Gastrocnemius medialis (tissue), 4 donors: ENCODE measurements at regions not wholly inside any gene's neighbourhood (a gene's known extent, or its start where the extent isn't known, plus 50 kb on each side); places are given as distances from the start of the nearest gene placed in this dataset.
"Not testable (repeated sequence)": the region's sequence is repeated elsewhere in the genome, so short reads cannot be mapped to it uniquely, and the experiment has no call there.

Experiments used
- ATAC-seq, 2 donors: fragments of 150-250 bp; one replicate each; pipeline ENCODE4 v1.9.1; 2016
- DNase-seq, 2 donors: peaks; one replicate each; pipeline ENCODE4 v3.0.0-alpha.2; 2019
- H3K27ac ChIP-seq, 4 donors: fragments of 200-600 bp; sonication (generic); 1 replicate in 1 of 4; 2 replicates in 3 of 4; pipeline ENCODE4 v1.5.1; 2016 to 2018; ENCODE audit warnings: mild to moderate bottlenecking in 2 of 4, moderate library complexity in 1 of 4
- H3K27me3 ChIP-seq, 3 donors: fragments of 200-600 bp; sonication (generic) in 2 of 3; 1 replicate in 1 of 3; 2 replicates in 2 of 3; pipeline versions ENCODE4 v1.5.1 to v1.6.0; 2016 to 2019; ENCODE audit warnings: mild to moderate bottlenecking in 1 of 3, moderate library complexity in 1 of 3
- H3K36me3 ChIP-seq, 2 donors: fragments of 200-600 bp; sonication (generic) in 1 of 2; one replicate each; pipeline ENCODE4 v1.5.1; 2017 to 2018
- H3K4me1 ChIP-seq, 2 donors: fragments of 200-600 bp; sonication (generic) in 1 of 2; one replicate each; pipeline ENCODE4 v1.5.1; 2016 to 2017; ENCODE audit warnings: mild to moderate bottlenecking in 2 of 2
- H3K4me3 ChIP-seq, 4 donors: fragments of 200-600 bp; sonication (generic) in 3 of 4; 1 replicate in 1 of 4; 2 replicates in 3 of 4; pipeline ENCODE4 v1.5.1; 2016 to 2019; ENCODE audit warnings: mild to moderate bottlenecking in 2 of 4
- H3K9me3 ChIP-seq, 3 donors: fragments of 200-600 bp; sonication (generic) in 2 of 3; 1 replicate in 1 of 3; 2 replicates in 2 of 3; pipeline ENCODE4 v1.5.1; 2016 to 2019
- POLR2A ChIP-seq, 2 donors: fragments of 450-650 bp; IDR thresholded peaks; one replicate each; pipeline ENCODE4 v1.6.1; 2017; ENCODE audit warnings: antibody characterized with exemption in 2 of 2, mild to moderate bottlenecking in 2 of 2, moderate library complexity in 2 of 2
- in situ Hi-C, 4 donors: fragments of 200-750 bp; cut with MboI; loops; one replicate each; pipeline versions ENCODE4 v1.15.0 to v1.8.0; 2017; ENCODE audit warnings: low sequenced_read_pairs in 4 of 4
- intact Hi-C: fragments of 100-400 bp; cut with DNase I; formaldehyde crosslinking; loops from one replicate; pipeline ENCODE4 v1.15.1; 2023; ENCODE audit warnings: low total_unique reads
- TF ChIP-seq, protein P1 (sequence below), 5 experiments: fragments of 450-650 bp in 3 of 5; fragments of 200-600 bp in 2 of 5; sonication (generic) in 2 of 5; IDR thresholded peaks in 4 of 5; conservative IDR thresholded peaks in 1 of 5; 1 replicate in 4 of 5; 2 replicates in 1 of 5; pipeline ENCODE4 v1.5.1; 2016 to 2019; ENCODE audit warnings: antibody characterized with exemption in 5 of 5, mild to moderate bottlenecking in 3 of 5, moderate library complexity in 3 of 5

DNA sequence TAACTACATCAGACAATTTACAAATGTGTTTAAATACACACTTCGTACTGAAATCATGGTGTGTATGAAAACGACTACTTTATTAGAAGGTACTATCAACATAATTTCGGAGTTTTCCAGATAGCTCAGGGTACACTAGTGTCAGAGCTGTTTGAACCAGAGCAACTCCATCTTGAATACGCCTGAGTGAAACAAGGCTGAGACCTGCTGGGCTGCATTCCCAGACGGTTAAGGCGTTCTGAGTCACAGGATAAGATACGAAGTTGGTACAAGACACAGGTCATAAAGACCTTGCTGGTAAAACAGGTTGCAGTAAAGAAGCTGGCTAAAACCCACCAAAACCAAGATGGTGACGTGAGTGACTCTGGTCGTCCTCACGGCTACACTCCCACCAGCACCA is 167.6 kb downstream of the THBS2 start:
- Histone ChIP-seq H3K4me1 (no peaks in the 10 kb centered on the region), H3K4me3 (no peak overlapping the region), H3K9me3 (peaks cover 0 to 8% (median 0%) of the 10 kb centered on the region in 3 donors), H3K36me3 (no peaks in the 10 kb centered on the region), H3K27ac (peak overlapping the region in 2 of 4 donors; percentile 31 to 42), H3K27me3 (no peaks in the 10 kb centered on the region)
- intact Hi-C loops (no loop called here), in situ Hi-C loops (no loop called here)
- ATAC-seq (no peak), DNase-seq (no peak)
- no peak for TF ChIP-seq POLR2A (IDR thresholded peaks at IDR 0.05)
- TF ChIP-seq, protein P1, sequence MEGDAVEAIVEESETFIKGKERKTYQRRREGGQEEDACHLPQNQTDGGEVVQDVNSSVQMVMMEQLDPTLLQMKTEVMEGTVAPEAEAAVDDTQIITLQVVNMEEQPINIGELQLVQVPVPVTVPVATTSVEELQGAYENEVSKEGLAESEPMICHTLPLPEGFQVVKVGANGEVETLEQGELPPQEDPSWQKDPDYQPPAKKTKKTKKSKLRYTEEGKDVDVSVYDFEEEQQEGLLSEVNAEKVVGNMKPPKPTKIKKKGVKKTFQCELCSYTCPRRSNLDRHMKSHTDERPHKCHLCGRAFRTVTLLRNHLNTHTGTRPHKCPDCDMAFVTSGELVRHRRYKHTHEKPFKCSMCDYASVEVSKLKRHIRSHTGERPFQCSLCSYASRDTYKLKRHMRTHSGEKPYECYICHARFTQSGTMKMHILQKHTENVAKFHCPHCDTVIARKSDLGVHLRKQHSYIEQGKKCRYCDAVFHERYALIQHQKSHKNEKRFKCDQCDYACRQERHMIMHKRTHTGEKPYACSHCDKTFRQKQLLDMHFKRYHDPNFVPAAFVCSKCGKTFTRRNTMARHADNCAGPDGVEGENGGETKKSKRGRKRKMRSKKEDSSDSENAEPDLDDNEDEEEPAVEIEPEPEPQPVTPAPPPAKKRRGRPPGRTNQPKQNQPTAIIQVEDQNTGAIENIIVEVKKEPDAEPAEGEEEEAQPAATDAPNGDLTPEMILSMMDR (IDR thresholded peaks at IDR 0.05 in 4 of 5, conservative IDR thresholded peaks at IDR 0.05 in 1 of 5): no peak

- H3K4me1 ChIP-seq: no peaks in the 10 kb centered on the region
- ATAC-seq (no peak), DNase-seq (no peak)
- intact Hi-C loops (no loop called here), in situ Hi-C loops (no loop called here)
- TF ChIP-seq, protein P1 (IDR thresholded peaks at IDR 0.05 in 4 of 5, conservative IDR thresholded peaks at IDR 0.05 in 1 of 5): no peak
- TF ChIP-seq POLR2A (IDR thresholded peaks at IDR 0.05): no peak
- peak overlapping the region in 2 of 4 donors; percentile 31 to 42 for H3K27ac ChIP-seq
- H3K36me3 ChIP-seq: no peaks in the 10 kb centered on the region
- no peaks in the 10 kb centered on the region for H3K27me3 ChIP-seq
- H3K4me3 ChIP-seq: no peak overlapping the region
- H3K9me3 ChIP-seq: peaks cover 0 to 2% (median 0%) of the 10 kb centered on the region in 3 donors
These were observed 168.2 kb downstream of the THBS2 start for GRCh38 chr6:169085466-169085865.

- H3K27ac ChIP-seq, in situ Hi-C loops, ATAC-seq, H3K4me3 ChIP-seq, H3K9me3 ChIP-seq, H3K27me3 ChIP-seq, H3K4me1 ChIP-seq, DNase-seq, intact Hi-C loops, H3K36me3 ChIP-seq: not testable (repeated sequence)
These were observed 169.1 kb downstream of the THBS2 start for GRCh38 chr6:169084557-169084956.

GRCh38 chr6:169084067-169084466 is 169.6 kb downstream of the THBS2 start:
- no peaks in the 10 kb centered on the region for H3K4me1 ChIP-seq
- no peak overlapping the region for H3K4me3 ChIP-seq
- no peak for TF ChIP-seq POLR2A (IDR thresholded peaks at IDR 0.05)
- TF ChIP-seq, protein P1 (IDR thresholded peaks at IDR 0.05 in 4 of 5, conservative IDR thresholded peaks at IDR 0.05 in 1 of 5): no peak
- ATAC-seq: no peak
- no peaks in the 10 kb centered on the region for H3K9me3 ChIP-seq
- no peaks in the 10 kb centered on the region for H3K36me3 ChIP-seq
- H3K27ac ChIP-seq: no peak overlapping the region
- no peak for DNase-seq
- in situ Hi-C loops (no loop called here), intact Hi-C loops (no loop called here)
- H3K27me3 ChIP-seq: no peaks in the 10 kb centered on the region

DNA sequence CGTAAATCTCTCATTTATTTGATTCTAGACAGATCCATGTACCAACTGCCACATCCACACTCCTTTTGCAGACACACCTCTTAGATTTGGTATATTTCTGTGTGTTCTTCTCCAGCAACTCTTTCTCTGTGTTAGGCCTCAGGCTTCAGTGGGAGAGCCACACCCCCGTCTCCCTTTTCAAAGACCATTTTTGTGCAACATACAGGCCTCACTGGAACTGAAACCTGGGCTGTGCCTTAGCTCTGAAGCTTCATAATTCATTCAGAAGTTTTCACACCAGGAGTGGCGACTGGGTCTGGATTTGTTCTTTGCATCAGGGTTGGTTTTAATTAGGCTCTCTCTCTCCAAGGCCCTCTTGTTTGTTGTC is 170.2 kb downstream of the THBS2 start:
- H3K36me3 ChIP-seq: no peaks in the 10 kb centered on the region
- no peak overlapping the region for H3K4me3 ChIP-seq
- no peaks in the 10 kb centered on the region for H3K27me3 ChIP-seq
- no peaks in the 10 kb centered on the region for H3K4me1 ChIP-seq
- no peak overlapping the region for H3K27ac ChIP-seq
- ATAC-seq (no peak), DNase-seq (no peak)
- in situ Hi-C loops: no loop called here
- H3K9me3 ChIP-seq: no peaks in the 10 kb centered on the region
- TF ChIP-seq, protein P1 (IDR thresholded peaks at IDR 0.05 in 4 of 5, conservative IDR thresholded peaks at IDR 0.05 in 1 of 5): no peak
- intact Hi-C loops: no loop called here
